IMR-90 (cell line): ENCODE measurements at regions not wholly inside any gene's neighbourhood (a gene's known extent, or its start where the extent isn't known, plus 50 kb on each side); places are given as distances from the start of the nearest gene placed in this dataset.

Experiments used
- ATAC-seq: fragments of 200-7000 bp; cut with Tn5 transposase; 2 replicates; pipeline ENCODE4 v1.9.1; 2020; ENCODE audit warnings: low read depth, mild to moderate bottlenecking, moderate library complexity
- BruUV-seq: library from RNA; stranded (reverse); fragments of 400-500 nt; replicated peaks from 2 replicates; lab custom pipeline; 2021; lab: Mats Ljungman, UMichigan
- CTCF ChIA-PET: fragments of 300-600 bp; formaldehyde crosslinking; extraction: SDS; loops from one replicate; lab custom pipeline; 2021; ENCODE audit warnings: antibody characterized with exemption; lab: Yijun Ruan, JAX
- POLR2A ChIA-PET: fragments of 300-600 bp; sonication (Branson Sonifier 250); formaldehyde crosslinking; loops from one replicate; lab custom pipeline; 2022; ENCODE audit warnings: antibody characterized with exemption; ENCODE audit not compliant: unreplicated experiment; lab: Charles Lee
- DNase-seq: peaks from one replicate; pipeline ENCODE4 v3.0.0; 2013
- H2AFZ ChIP-seq: replicated peaks from 2 replicates; pipeline ENCODE3; 2013; ENCODE audit warnings: low read length, mild to moderate bottlenecking; ENCODE audit not compliant: poor library complexity
- H2AK5ac ChIP-seq: 2 replicates; pipeline ENCODE4 v1.6.1; 2013; ENCODE audit warnings: low read depth, low read length, inconsistent platforms
- H2AK9ac ChIP-seq: replicated peaks from 2 replicates; pipeline ENCODE3; 2013; ENCODE audit warnings: mild to moderate bottlenecking, low read depth, low read length, moderate library complexity; ENCODE audit not compliant: poor library complexity
- H2BK120ac ChIP-seq: 2 replicates; pipeline ENCODE4 v1.6.1; 2013; ENCODE audit warnings: low read depth, low read length, inconsistent platforms
- H2BK15ac ChIP-seq: 3 replicates; pipeline ENCODE4 v1.6.1; 2013; ENCODE audit warnings: low read depth, low read length, inconsistent platforms
- H2BK20ac ChIP-seq: 2 replicates; pipeline ENCODE4 v1.6.1; 2013; ENCODE audit warnings: low read depth, mild to moderate bottlenecking, inconsistent platforms, low read length, moderate library complexity
- H2BK5ac ChIP-seq: 2 replicates; pipeline ENCODE4 v1.6.1; 2013; ENCODE audit warnings: mild to moderate bottlenecking, low read depth, low read length, inconsistent platforms; ENCODE audit not compliant: poor library complexity, severe bottlenecking
- H3K14ac ChIP-seq: replicated peaks from 2 replicates; pipeline ENCODE4 v1.6.1; 2013; ENCODE audit warnings: low read depth, low read length, inconsistent platforms
- H3K18ac ChIP-seq: 2 replicates; pipeline ENCODE4 v1.6.1; 2013; ENCODE audit warnings: low read depth, low read length, control low read depth
- H3K23ac ChIP-seq: 2 replicates; pipeline ENCODE4 v1.6.1; 2013; ENCODE audit warnings: low read depth, low read length, inconsistent platforms
- H3K27ac ChIP-seq: 2 replicates; pipeline ENCODE4 v1.5.1; 2013; ENCODE audit warnings: mild to moderate bottlenecking, control low read depth, low read length; ENCODE audit not compliant: insufficient read depth
- H3K27me3 ChIP-seq: 2 replicates; pipeline ENCODE4 v1.6.1; 2013; ENCODE audit warnings: low read length; ENCODE audit not compliant: control insufficient read depth, insufficient read depth
- H3K36me3 ChIP-seq: 2 replicates; pipeline ENCODE4 v1.6.1; 2013; ENCODE audit warnings: low read length, mixed read lengths; ENCODE audit not compliant: control insufficient read depth, insufficient read depth
- H3K4ac ChIP-seq: 2 replicates; pipeline ENCODE4 v1.6.1; 2013; ENCODE audit warnings: low read depth, low read length, inconsistent platforms
- H3K4me1 ChIP-seq: 2 replicates; pipeline ENCODE4 v1.6.1; 2013; ENCODE audit warnings: low read length, mixed read lengths; ENCODE audit not compliant: control insufficient read depth, insufficient read depth
- H3K4me2 ChIP-seq: 2 replicates; pipeline ENCODE4 v1.6.1; 2013; ENCODE audit warnings: low read depth, mild to moderate bottlenecking, control low read depth, low read length, moderate library complexity
- H3K4me3 ChIP-seq: 2 replicates; pipeline ENCODE4 v1.5.1; 2013; ENCODE audit warnings: low read depth, mild to moderate bottlenecking, control low read depth, low read length, moderate library complexity; ENCODE audit not compliant: insufficient read depth
- H3K56ac ChIP-seq: 2 replicates; pipeline ENCODE4 v1.6.1; 2013; ENCODE audit warnings: low read length, inconsistent platforms; ENCODE audit not compliant: insufficient read depth; ENCODE audit errors: extremely low read depth
- H3K79me1 ChIP-seq, 2 experiments: 2 replicates each; pipeline ENCODE4 v1.6.1; 2013; ENCODE audit warnings: low read length in 2 of 2, inconsistent platforms in 1 of 2, low read depth in 1 of 2
- H3K9ac ChIP-seq: 2 replicates; pipeline ENCODE4 v1.6.1; 2013; ENCODE audit warnings: low read depth, low read length, control low read depth
- H3K9me1 ChIP-seq: 2 replicates; pipeline ENCODE4 v1.6.1; 2013; ENCODE audit warnings: low read length, inconsistent platforms; ENCODE audit not compliant: insufficient read depth
- H3K9me3 ChIP-seq: 2 replicates; pipeline ENCODE4 v1.6.1; 2013; ENCODE audit warnings: low read length; ENCODE audit not compliant: control insufficient read depth, insufficient read depth
- H4K20me1 ChIP-seq: 2 replicates; pipeline ENCODE4 v1.6.1; 2013; ENCODE audit warnings: low read length, inconsistent platforms; ENCODE audit not compliant: insufficient read depth
- H4K5ac ChIP-seq: 2 replicates; pipeline ENCODE4 v1.6.1; 2013; ENCODE audit warnings: mild to moderate bottlenecking, low read depth, low read length, control low read depth
- H4K8ac ChIP-seq, 2 experiments: 2 replicates each; pipeline ENCODE4 v1.6.1; 2013; ENCODE audit warnings: low read depth in 2 of 2, low read length in 2 of 2, control low read depth in 1 of 2, inconsistent platforms in 1 of 2
- H4K91ac ChIP-seq: 2 replicates; pipeline ENCODE4 v1.6.1; 2013; ENCODE audit warnings: low read depth, low read length, inconsistent platforms; ENCODE audit not compliant: insufficient read depth
- CEBPB ChIP-seq: IDR thresholded peaks from 2 replicates; pipeline ENCODE4 v1.6.1; 2012; ENCODE audit warnings: low read depth, low read length, improper control_type of control experiment
- CHD1 ChIP-seq: IDR thresholded peaks from 2 replicates; pipeline ENCODE4 v1.6.1; 2012; ENCODE audit warnings: low read depth, low read length, improper control_type of control experiment
- FOS ChIP-seq: fragments of 150-350 bp; IDR thresholded peaks from 2 replicates; pipeline ENCODE4 v1.6.1; 2016; ENCODE audit warnings: low read depth, low read length
- MAFK ChIP-seq: IDR thresholded peaks from 2 replicates; pipeline ENCODE4 v1.6.1; 2012; ENCODE audit warnings: low read depth, low read length, improper control_type of control experiment
- MXI1 ChIP-seq: IDR thresholded peaks from 2 replicates; pipeline ENCODE4 v1.6.1; 2012; ENCODE audit warnings: low read depth, mild to moderate bottlenecking, low read length, moderate library complexity, borderline replicate concordance
- NFE2L2 ChIP-seq: fragments of 150-350 bp; IDR thresholded peaks from 2 replicates; pipeline ENCODE4 v1.6.1; 2016; ENCODE audit warnings: low read depth, mild to moderate bottlenecking, low read length
- POLR2A ChIP-seq: IDR thresholded peaks from 2 replicates; pipeline ENCODE4 v1.6.1; 2012; ENCODE audit warnings: mild to moderate bottlenecking, low read depth, low read length
- RAD21 ChIP-seq: IDR thresholded peaks from 2 replicates; pipeline ENCODE4 v1.6.1; 2012; ENCODE audit warnings: low read length, improper control_type of control experiment
- RCOR1 ChIP-seq: IDR thresholded peaks from 2 replicates; pipeline ENCODE4 v1.6.1; 2012; ENCODE audit warnings: mild to moderate bottlenecking, low read length, improper control_type of control experiment; ENCODE audit not compliant: insufficient replicate concordance
- RFX5 ChIP-seq: IDR thresholded peaks from 2 replicates; pipeline ENCODE4 v1.8.0; 2012; ENCODE audit warnings: low read depth, mild to moderate bottlenecking, low read length, moderate library complexity
- SMC3 ChIP-seq: fragments of 150-350 bp; IDR thresholded peaks from 2 replicates; pipeline ENCODE4 v1.6.1; 2016; ENCODE audit warnings: low read depth, mild to moderate bottlenecking, antibody characterized with exemption, low read length, moderate library complexity
- WGBS, 2 experiments: methylation state at CpG; one replicate each; pipeline versions ENCODE4 v1.1.5 to v1.1.7; 2013; ENCODE audit warnings: missing lambda C conversion rate in 2 of 2; ENCODE audit not compliant: insufficient read length in 1 of 2; ENCODE audit errors: extremely low coverage in 2 of 2; 5-methylcytosine and 5-hydroxymethylcytosine counted together
- dilution Hi-C: fragments of 300-500 bp; cut with HindIII; formaldehyde crosslinking; loops from one replicate; pipeline ENCODE4 v1.14.3; 2018; ENCODE audit warnings: low sequenced_read_pairs; ENCODE audit not compliant: unreplicated experiment
- in situ Hi-C: fragments of 300-500 bp; cut with MboI; formaldehyde crosslinking; loops from 3 replicates; pipeline ENCODE4 v1.14.3; 2019; ENCODE audit warnings: low sequenced_read_pairs, inconsistent platforms, mixed read lengths
- intact Hi-C: fragments of 100-400 bp; cut with micrococcal nuclease; formaldehyde crosslinking; loops from 2 replicates; pipeline ENCODE4 v1.10.0; 2022
- TF ChIP-seq, protein P1 (sequence below): fragments of 150-350 bp; IDR thresholded peaks from 2 replicates; pipeline ENCODE4 v1.6.1; 2017; ENCODE audit warnings: mild to moderate bottlenecking, antibody characterized with exemption, low read length, low read depth
- TF ChIP-seq, protein P2 (sequence below): fragments of 150-350 bp; IDR thresholded peaks from 2 replicates; pipeline ENCODE4 v1.6.1; 2016; ENCODE audit warnings: low read depth, mild to moderate bottlenecking, low read length, moderate library complexity, borderline replicate concordance

DNA sequence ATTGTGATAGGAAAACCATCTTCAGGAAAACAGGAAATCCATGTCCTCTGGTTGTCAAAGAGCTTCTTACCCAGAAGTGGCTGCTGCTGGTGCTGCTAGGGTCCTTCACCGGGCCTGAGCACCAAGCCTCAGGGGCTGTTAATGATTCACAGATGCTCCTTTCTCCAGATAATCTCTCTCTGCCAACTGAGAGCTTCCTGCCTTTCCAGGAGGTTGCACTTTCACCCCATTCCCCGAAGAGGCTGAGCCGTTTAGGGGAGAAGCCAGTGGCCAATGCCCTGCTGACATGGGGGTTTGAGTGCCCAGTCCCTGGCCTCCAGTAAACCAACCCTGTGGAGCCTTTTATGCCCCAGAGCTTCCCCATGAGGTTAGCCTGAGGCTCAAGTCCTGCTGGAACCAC is 122.4 kb downstream of the CBLN4 start:
- H3K4me2 ChIP-seq = no peak overlapping the region
- H2AFZ ChIP-seq = no peak overlapping the region
- DNase-seq = no peak
- H3K36me3 ChIP-seq = no peaks in the 10 kb centered on the region
- intact Hi-C loops = no loop called here
- no peaks in the 10 kb centered on the region for H3K9me1 ChIP-seq
- H3K27me3 ChIP-seq = no peaks in the 10 kb centered on the region
- H2BK5ac ChIP-seq = no peak overlapping the region
- dilution Hi-C loops = no loop called here
- H3K14ac ChIP-seq = no peak overlapping the region
- no peak overlapping the region for H3K4ac ChIP-seq
- H3K4me1 ChIP-seq = no peaks in the 10 kb centered on the region
- H3K79me1 ChIP-seq = no peaks in the 10 kb centered on the region
- H3K18ac ChIP-seq = no peak overlapping the region
- TF ChIP-seq RAD21 (no peak), RCOR1 (no peak), MAFK (no peak), RFX5 (no peak), FOS (no peak), SMC3 (no peak), MXI1 (no peak), CHD1 (no peak), POLR2A (no peak), CEBPB (no peak), NFE2L2 (no peak)
- TF ChIP-seq, protein P1, sequence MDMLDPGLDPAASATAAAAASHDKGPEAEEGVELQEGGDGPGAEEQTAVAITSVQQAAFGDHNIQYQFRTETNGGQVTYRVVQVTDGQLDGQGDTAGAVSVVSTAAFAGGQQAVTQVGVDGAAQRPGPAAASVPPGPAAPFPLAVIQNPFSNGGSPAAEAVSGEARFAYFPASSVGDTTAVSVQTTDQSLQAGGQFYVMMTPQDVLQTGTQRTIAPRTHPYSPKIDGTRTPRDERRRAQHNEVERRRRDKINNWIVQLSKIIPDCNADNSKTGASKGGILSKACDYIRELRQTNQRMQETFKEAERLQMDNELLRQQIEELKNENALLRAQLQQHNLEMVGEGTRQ = no peak
- TF ChIP-seq, protein P2, sequence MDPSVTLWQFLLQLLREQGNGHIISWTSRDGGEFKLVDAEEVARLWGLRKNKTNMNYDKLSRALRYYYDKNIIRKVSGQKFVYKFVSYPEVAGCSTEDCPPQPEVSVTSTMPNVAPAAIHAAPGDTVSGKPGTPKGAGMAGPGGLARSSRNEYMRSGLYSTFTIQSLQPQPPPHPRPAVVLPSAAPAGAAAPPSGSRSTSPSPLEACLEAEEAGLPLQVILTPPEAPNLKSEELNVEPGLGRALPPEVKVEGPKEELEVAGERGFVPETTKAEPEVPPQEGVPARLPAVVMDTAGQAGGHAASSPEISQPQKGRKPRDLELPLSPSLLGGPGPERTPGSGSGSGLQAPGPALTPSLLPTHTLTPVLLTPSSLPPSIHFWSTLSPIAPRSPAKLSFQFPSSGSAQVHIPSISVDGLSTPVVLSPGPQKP = no peak
- H4K5ac ChIP-seq = no peak overlapping the region
- H4K91ac ChIP-seq = no peak overlapping the region
- H2AK5ac ChIP-seq = no peak overlapping the region
- H2AK9ac ChIP-seq = no peak overlapping the region
- no peak overlapping the region for H3K9ac ChIP-seq
- no peak overlapping the region for H2BK120ac ChIP-seq
- no peak for ATAC-seq
- in situ Hi-C loops = no loop called here
- H4K20me1 ChIP-seq = no peaks in the 10 kb centered on the region
- H2BK20ac ChIP-seq = no peak overlapping the region
- H3K27ac ChIP-seq = no peak overlapping the region
- no peak overlapping the region for H4K8ac ChIP-seq
- BruUV-seq = no TSS peak
- no peak overlapping the region for H3K23ac ChIP-seq
- CTCF ChIA-PET = no interaction called here
- POLR2A ChIA-PET = no interaction called here
- H2BK15ac ChIP-seq = no peak overlapping the region
- no peak overlapping the region for H3K4me3 ChIP-seq
- 45% methylated on average over 2 of the region's 3 CpGs; no CpG with 5 or more reads in 1 of the 2 experiments for WGBS, 2 experiments
- no peak overlapping the region for H3K56ac ChIP-seq
- H3K9me3 ChIP-seq = peaks cover 15% of the 10 kb centered on the region
